Skin of body (tissue), 1 donor: ENCODE measurements at regions not wholly inside any gene's neighbourhood (a gene's known extent, or its start where the extent isn't known, plus 50 kb on each side); places are given as distances from the start of the nearest gene placed in this dataset.
A peak's percentile ranks its signal among the peaks of the same experiment; 100 is the strongest.

Experiments
- DNase-seq: peaks from one replicate; lab custom pipeline; 2025; lab: John Stamatoyannopoulos, UW

GRCh38 chr9:107431461-107431860, 58.1 kb downstream of the KLF4 start:
- DNase-seq: no peak

- DNase-seq: no peak
Observed at GRCh38 chr9:107430071-107430470, 59.5 kb downstream of the KLF4 start.

GRCh38 chr9:107426126-107426525, 63.4 kb downstream of the KLF4 start:
- DNase-seq: no peak

DNA sequence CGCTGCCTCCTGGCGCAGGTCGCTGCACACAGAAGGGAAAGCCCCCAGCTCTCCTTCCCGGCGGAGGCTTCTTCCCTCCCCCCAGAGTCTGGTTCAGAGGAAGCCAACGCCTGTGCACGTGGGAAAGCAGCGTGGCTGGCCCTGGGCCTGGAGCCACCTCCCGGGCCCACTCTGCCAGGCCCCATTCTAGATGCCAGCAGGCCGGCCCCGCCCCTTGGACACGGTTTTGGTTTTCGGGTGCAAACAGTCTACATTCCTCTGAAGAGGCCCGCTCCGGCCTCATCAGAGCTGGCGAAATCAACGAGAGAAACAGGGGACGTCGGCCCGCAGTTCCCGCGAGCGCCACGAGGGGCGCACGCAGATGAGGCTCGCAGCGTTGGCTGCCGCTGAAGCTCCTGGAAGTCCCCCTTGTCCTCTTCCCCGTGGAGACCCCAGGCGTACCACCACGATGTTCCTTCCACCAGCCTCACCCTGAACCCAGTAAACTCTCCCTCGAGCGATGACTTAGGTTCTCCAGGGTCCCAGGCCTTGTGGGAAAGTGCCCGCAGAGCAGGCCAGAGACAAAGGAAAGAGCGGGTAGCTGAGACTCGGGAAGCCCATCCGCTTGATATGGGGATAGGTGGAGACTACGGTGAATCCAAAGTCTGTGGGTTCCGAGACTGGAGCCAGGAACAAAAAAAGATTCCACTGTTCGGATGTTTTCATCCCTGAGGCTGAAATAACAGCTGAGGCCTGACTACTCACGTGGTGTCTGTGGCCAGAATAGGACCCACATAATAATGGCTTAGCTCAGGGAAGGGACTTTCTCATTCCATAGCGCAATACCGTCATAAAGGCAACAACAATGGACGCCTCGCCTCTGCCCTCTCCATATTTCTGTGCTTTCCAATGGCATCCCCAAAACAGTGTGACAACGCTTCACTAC, 64.2 kb downstream of the KLF4 start:
- peak; percentile 88 for DNase-seq

- DNase-seq: no peak
Observed at GRCh38 chr9:107423540-107423939, 66.0 kb downstream of the KLF4 start.

- DNase-seq: no peak
Observed at GRCh38 chr9:107422189-107423185, 67.1 kb downstream of the KLF4 start.

- DNase-seq: no peak
Observed at GRCh38 chr9:107410420-107410819, 79.1 kb downstream of the KLF4 start.

DNA sequence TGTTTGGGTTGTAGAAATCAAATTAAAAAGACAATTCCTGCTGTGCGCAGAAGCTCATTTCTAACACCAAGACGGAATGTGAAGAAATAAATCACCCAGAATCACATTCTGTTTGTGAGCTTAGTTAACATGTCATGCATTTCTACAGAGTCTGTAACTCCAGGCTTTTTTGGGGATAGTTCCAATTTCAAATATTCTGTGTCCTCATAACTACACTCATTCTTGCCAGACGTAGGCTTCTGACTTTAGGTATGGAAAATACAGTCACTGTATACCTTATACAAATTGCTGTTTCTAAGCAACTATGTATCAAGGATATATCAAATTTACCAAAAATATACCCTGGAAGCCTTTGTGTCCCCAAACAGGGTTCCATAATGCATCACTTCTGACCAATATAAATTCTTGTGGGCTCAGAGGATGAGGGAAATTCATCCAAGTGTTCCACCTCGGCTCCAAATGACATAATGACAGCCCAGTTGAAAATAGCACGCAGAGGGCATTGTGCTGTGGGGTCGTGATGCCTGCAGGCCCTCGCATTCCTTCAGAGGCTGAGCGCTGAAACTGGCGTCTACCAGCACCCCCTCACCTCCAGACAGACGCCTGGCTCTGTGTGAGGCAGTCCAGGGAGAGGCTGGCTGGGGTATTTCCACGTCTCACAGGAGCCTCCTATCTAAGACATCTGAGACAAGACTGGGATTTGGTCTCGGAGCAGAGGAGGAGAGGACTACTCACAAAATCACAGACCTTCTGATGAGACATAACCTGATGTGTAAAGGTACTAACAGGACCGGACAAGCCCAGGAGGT, 79.8 kb downstream of the KLF4 start:
- peak; percentile 83 for DNase-seq

DNA sequence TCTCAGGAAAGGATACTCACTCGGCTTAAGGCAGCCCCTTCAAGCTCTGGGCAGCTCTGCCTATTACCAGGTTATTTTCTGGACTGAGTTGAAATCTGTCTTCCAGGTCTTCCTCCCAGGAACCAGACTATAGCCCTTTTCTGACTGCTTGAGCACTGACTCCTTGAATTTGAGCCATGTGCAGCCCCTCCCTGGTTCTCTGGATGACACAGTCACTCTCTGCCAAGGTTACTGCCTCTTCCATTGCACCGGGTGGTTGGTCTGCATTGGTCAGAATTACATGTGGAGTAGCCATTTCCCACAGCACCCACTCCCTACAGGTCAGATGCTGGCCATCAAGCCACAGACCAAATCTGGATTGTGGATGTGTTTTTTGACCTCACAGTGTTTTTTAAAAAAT, 81.9 kb downstream of the KLF4 start:
- DNase-seq: no peak

DNA sequence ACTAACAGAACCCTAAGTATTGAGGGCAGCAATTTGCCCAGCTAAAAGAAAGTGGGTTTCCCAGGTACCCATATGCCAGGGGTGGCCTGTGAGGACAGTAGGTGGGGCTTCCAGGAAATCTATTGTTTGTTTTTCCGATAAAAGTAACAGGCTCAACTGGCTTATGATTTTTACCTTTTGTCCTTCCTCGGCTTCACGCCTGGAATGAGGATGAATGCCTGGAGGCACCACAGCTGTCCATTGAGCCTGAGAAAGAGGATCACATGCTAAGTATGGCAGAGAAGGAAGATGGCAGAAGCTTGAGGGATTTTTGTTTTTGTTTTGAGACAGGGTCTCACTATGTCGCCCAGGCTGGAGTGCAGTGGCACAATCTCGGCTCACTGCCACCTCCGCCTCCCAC, 84.1 kb downstream of the KLF4 start:
- no peak for DNase-seq

- DNase-seq: no peak
Observed at GRCh38 chr9:107404736-107405135, 84.8 kb downstream of the KLF4 start.

DNA sequence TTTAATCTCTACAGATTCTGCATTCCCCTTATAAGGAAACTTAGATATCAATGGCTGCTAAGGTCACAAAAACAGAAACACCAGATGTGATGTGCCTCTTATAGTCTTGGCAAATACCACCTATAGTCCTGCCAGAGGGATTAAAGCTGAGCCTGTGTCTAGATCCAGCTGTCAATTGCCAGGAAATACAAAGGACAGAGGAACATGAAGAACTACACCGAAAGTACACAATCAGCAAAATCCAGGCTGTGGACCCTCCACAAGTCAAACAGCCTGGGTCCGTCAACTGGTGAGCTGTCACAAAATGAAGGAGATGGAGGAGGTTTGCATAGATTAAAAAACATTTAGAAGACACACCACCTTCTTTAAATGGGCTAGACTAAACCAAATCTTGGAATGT, 85.4 kb downstream of the KLF4 start:
- DNase-seq: peak; percentile 38

DNA sequence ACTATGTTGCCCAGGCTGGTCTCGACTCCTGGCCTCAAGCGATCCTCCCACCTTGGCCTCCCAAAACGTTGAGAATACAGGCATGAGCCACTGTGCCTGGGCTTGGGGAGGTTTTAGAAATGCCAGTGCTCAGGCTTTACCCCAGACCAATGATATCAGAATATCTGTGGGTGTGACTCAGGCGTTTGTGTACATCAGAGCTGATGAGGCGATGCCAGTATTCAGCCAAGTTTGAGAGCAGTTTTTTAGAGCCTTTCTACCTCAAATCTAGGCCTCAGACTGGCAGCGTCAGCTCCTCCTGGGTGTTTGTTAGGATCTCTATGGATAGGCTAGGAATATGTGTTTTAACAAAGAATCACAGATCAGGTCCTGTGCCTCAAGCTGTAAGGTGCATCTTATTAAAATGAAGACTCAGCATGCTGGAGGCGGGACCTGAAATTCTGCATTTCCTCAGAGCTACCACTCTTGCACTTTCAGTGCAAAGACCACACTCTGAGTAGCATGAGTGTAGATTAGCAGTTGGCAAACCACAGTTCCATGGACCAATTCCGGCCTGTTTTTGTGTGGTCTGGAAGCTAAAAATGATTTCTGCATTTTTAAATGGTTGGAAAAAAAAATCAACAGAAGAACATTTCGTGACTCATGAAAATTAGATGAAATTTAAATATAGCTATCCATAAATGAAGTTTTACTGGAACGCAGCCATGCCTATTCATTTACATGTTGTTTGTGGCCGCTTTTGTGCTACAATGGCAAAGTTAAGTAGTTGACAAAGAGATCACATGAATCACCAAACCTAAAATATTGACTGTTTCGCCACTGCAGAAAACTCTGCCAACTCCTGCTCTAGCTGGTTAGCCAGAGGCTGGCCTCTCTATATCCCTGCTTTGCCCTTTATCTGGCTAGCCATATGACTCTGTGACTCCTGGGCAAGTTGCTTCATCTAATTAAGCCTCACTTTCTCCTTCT, 92.2 kb downstream of the KLF4 start:
- DNase-seq: no peak

- DNase-seq: peak; percentile 48
Observed at GRCh38 chr9:107394264-107394663, 95.3 kb downstream of the KLF4 start.

- peak; percentile 74 for DNase-seq
Observed at GRCh38 chr9:107390778-107391177, 98.8 kb downstream of the KLF4 start.

DNA sequence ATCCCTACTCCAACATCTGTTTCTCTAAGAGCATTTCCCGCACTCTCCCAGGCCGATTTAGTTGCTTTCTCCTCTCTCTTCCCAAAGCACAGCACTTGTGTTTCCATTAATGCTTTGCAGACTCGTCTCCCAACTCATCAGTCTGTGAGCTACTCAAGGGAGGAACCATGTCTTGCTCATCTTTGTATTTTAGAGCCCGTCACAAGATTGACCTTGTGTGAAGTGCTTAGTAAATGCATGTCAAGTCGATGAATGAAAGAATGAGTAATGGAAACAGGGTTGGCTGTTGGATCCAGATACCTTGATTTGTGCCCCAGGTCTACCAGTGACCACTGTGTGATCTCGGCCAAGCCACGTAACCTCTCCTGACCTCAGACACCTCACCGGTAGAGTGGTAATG, 99.3 kb downstream of the KLF4 start:
- DNase-seq: peak; percentile 73

GRCh38 chr9:107389617-107390071, 99.9 kb downstream of the KLF4 start:
- no peak for DNase-seq

DNA sequence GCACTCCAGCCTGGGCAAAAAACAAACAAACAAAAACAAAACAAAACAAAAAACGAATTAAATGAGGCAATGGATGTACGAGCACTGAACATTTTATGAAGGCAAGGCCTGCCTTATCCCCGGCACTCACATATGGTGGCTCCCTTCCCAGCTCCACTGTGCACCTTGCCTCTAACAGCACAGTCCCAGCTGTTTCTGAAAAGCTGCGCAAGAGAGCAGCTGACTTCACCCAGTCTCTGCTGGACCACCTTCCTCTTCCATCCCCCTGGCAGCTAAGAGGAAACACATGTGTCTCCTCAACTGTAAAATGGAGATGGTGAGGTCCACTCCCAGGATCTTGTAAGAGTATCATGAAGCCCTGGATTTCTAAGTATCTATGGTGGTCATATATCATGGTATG, 100.7 kb downstream of the KLF4 start:
- DNase-seq: no peak

- no peak for DNase-seq
Observed at GRCh38 chr9:107387409-107387808, 102.2 kb downstream of the KLF4 start.

GRCh38 chr9:107386396-107386795, 103.2 kb downstream of the KLF4 start:
- no peak for DNase-seq
